OCI-LY7 (cell line): ENCODE measurements at regions not wholly inside any gene's neighbourhood (a gene's known extent, or its start where the extent isn't known, plus 50 kb on each side); places are given as distances from the start of the nearest gene placed in this dataset.

Experiments used
- BruUV-seq: library from RNA; stranded (reverse); fragments of 400-500 nt; replicated peaks from 2 replicates; lab custom pipeline; 2021; lab: Mats Ljungman, UMichigan
- CTCF ChIA-PET: fragments of 300-600 bp; sonication (Branson Sonifier 250); formaldehyde crosslinking; loops from one replicate; lab custom pipeline; 2022; ENCODE audit warnings: antibody characterized with exemption; ENCODE audit not compliant: unreplicated experiment; lab: Charles Lee
- POLR2A ChIA-PET: fragments of 300-600 bp; sonication (Branson Sonifier 250); formaldehyde crosslinking; loops from one replicate; lab custom pipeline; 2022; ENCODE audit warnings: antibody characterized with exemption; lab: Charles Lee
- DNase-seq: peaks from one replicate; pipeline ENCODE4 v3.0.0-alpha.2; 2015; ENCODE audit warnings: low spot score
- H2AFZ ChIP-seq: fragments of 200-600 bp; sonication (generic), shearing (Covaris generic); 2 replicates; pipeline ENCODE4 v1.6.1; 2014; ENCODE audit warnings: mild to moderate bottlenecking, antibody characterized with exemption, low read length, moderate library complexity
- H3K27ac ChIP-seq: fragments of 200-600 bp; sonication (generic); 2 replicates; pipeline ENCODE4 v1.5.1; 2014; ENCODE audit warnings: mixed run types, low read depth, mild to moderate bottlenecking, moderate library complexity, low read length, inconsistent platforms; ENCODE audit not compliant: poor library complexity, severe bottlenecking
- H3K36me3 ChIP-seq: fragments of 200-600 bp; sonication (generic); 2 replicates; pipeline ENCODE4 v1.6.1; 2014; ENCODE audit warnings: mild to moderate bottlenecking, antibody characterized with exemption, low read length, moderate library complexity, mixed read lengths; ENCODE audit not compliant: insufficient read depth
- H3K4me1 ChIP-seq: fragments of 200-600 bp; sonication (generic); 2 replicates; pipeline ENCODE4 v1.5.1; 2014; ENCODE audit warnings: mild to moderate bottlenecking, low read length; ENCODE audit not compliant: insufficient read depth, poor library complexity, severe bottlenecking
- H3K4me2 ChIP-seq: fragments of 200-600 bp; sonication (generic); 2 replicates; pipeline ENCODE4 v1.6.1; 2014; ENCODE audit warnings: mild to moderate bottlenecking, low read length
- H3K4me3 ChIP-seq: fragments of 200-600 bp; sonication (generic); 2 replicates; pipeline ENCODE4 v1.5.1; 2014; ENCODE audit warnings: mild to moderate bottlenecking, low read depth, low read length; ENCODE audit not compliant: poor library complexity, severe bottlenecking
- H3K79me2 ChIP-seq: fragments of 200-600 bp; sonication (generic); 2 replicates; pipeline ENCODE4 v1.6.1; 2016; ENCODE audit warnings: low read depth, mild to moderate bottlenecking, low read length, moderate library complexity, mixed read lengths; ENCODE audit not compliant: insufficient read depth
- H3K9me2 ChIP-seq: fragments of 200-600 bp; sonication (generic); 2 replicates; pipeline ENCODE4 v1.6.1; 2016; ENCODE audit warnings: mild to moderate bottlenecking, low read length, mixed read lengths; ENCODE audit not compliant: insufficient read depth
- H3K9me3 ChIP-seq: fragments of 200-600 bp; sonication (generic); 2 replicates; pipeline ENCODE4 v1.6.1; 2014; ENCODE audit warnings: mild to moderate bottlenecking, mixed run types, low read length, mixed read lengths
- H4K20me1 ChIP-seq: fragments of 200-600 bp; sonication (generic); 2 replicates; pipeline ENCODE4 v1.6.1; 2014; ENCODE audit warnings: mild to moderate bottlenecking, antibody characterized with exemption, low read length, moderate library complexity, mixed read lengths; ENCODE audit not compliant: insufficient read depth
- EZH2phosphoT487 ChIP-seq: fragments of 200-600 bp; sonication (generic); IDR thresholded peaks from 2 replicates; pipeline ENCODE4 v1.6.1; 2018; ENCODE audit warnings: low read depth, borderline replicate concordance, mild to moderate bottlenecking, mixed run types, antibody characterized with exemption, low read length, moderate library complexity, mixed read lengths
- intact Hi-C: fragments of 100-400 bp; cut with micrococcal nuclease; formaldehyde crosslinking; loops from one replicate; pipeline ENCODE4 v1.10.0; 2022; ENCODE audit not compliant: unreplicated experiment
- TF ChIP-seq, protein P1 (sequence below): fragments of 200-600 bp; sonication (generic); conservative IDR thresholded peaks from 2 replicates; pipeline ENCODE4 v1.5.1; 2014; ENCODE audit warnings: mild to moderate bottlenecking, antibody characterized with exemption, low read length, moderate library complexity, mixed read lengths

- no peak for DNase-seq
These were observed 1074.5 kb downstream of the TBC1D22A start for GRCh38 chr22:47836957-47837356.

GRCh38 chr22:47835726-47836125 is 1073.3 kb downstream of the TBC1D22A start:
- no peak for TF ChIP-seq EZH2phosphoT487
- TF ChIP-seq, protein P1, sequence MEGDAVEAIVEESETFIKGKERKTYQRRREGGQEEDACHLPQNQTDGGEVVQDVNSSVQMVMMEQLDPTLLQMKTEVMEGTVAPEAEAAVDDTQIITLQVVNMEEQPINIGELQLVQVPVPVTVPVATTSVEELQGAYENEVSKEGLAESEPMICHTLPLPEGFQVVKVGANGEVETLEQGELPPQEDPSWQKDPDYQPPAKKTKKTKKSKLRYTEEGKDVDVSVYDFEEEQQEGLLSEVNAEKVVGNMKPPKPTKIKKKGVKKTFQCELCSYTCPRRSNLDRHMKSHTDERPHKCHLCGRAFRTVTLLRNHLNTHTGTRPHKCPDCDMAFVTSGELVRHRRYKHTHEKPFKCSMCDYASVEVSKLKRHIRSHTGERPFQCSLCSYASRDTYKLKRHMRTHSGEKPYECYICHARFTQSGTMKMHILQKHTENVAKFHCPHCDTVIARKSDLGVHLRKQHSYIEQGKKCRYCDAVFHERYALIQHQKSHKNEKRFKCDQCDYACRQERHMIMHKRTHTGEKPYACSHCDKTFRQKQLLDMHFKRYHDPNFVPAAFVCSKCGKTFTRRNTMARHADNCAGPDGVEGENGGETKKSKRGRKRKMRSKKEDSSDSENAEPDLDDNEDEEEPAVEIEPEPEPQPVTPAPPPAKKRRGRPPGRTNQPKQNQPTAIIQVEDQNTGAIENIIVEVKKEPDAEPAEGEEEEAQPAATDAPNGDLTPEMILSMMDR, result no peak
- no TSS peak for BruUV-seq
- POLR2A ChIA-PET, result interaction anchor here (0.6 kb wide), 1 partner anchor 99 kb away, joined by 3 read pairs; no protein-coding TSS in a partner anchor
- Histone ChIP-seq H2AFZ (no peak overlapping the region), H3K4me2 (no peak overlapping the region), H3K4me1 (peaks cover 10% of the 10 kb centered on the region), H3K9me2 (no peaks in the 10 kb centered on the region), H4K20me1 (no peaks in the 10 kb centered on the region), H3K4me3 (no peak overlapping the region), H3K36me3 (no peaks in the 10 kb centered on the region), H3K9me3 (no peaks in the 10 kb centered on the region), H3K79me2 (no peaks in the 10 kb centered on the region), H3K27ac (no peak overlapping the region)
- intact Hi-C loops, result loop anchor here (10.0 kb wide), 1 partner anchor 201 kb away; no protein-coding TSS in a partner anchor
- CTCF ChIA-PET, result no interaction called here
- no peak for DNase-seq

More at GRCh38 chr22:47836957-47837356, 1074.5 kb downstream of the TBC1D22A start:
- POLR2A ChIA-PET, result no interaction called here
- H3K36me3 ChIP-seq, result no peaks in the 10 kb centered on the region
- CTCF ChIA-PET, result no interaction called here
- no peaks in the 10 kb centered on the region for H3K79me2 ChIP-seq
- no peaks in the 10 kb centered on the region for H4K20me1 ChIP-seq
- H3K9me3 ChIP-seq, result no peaks in the 10 kb centered on the region
- H3K9me2 ChIP-seq, result no peaks in the 10 kb centered on the region
- H3K4me1 ChIP-seq, result peaks cover 22% of the 10 kb centered on the region
- H3K4me2 ChIP-seq, result no peak overlapping the region
- H2AFZ ChIP-seq, result no peak overlapping the region
- TF ChIP-seq, protein P1, result no peak
- TF ChIP-seq EZH2phosphoT487, result no peak
- H3K4me3 ChIP-seq, result no peak overlapping the region
- intact Hi-C loops, result loop anchor here (10.0 kb wide), 1 partner anchor 202 kb away; no protein-coding TSS in a partner anchor
- no TSS peak for BruUV-seq
- H3K27ac ChIP-seq, result no peak overlapping the region

DNA sequence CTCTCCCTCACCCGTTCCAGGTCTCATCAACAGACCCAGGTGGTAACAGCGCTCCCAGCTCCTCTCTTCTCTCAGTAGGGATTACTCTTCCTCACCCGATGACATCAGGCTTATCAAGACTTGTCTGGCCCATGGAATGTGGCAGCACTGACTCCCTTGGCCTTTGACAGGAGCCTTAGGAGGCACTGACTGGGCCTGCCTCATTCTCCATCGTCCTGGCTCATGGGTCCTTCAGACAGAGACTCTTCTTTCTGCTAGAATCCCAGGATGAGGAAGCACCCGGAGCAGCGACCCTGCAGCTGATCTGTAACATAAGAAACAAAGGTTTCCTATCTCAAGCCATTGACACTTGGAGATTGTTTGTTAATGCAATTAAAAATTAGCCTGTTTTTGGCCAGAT is 1063.6 kb downstream of the TBC1D22A start:
- H3K9me3 ChIP-seq, result no peaks in the 10 kb centered on the region
- H3K4me1 ChIP-seq, result no peaks in the 10 kb centered on the region
- no peaks in the 10 kb centered on the region for H4K20me1 ChIP-seq
- H3K4me3 ChIP-seq, result no peak overlapping the region
- H3K79me2 ChIP-seq, result no peaks in the 10 kb centered on the region
- DNase-seq, result no peak
- ChIA-PET POLR2A (no interaction called here), CTCF (no interaction called here)
- H3K27ac ChIP-seq, result no peak overlapping the region
- intact Hi-C loops, result no loop called here
- no peaks in the 10 kb centered on the region for H3K9me2 ChIP-seq
- no TSS peak for BruUV-seq
- no peaks in the 10 kb centered on the region for H3K36me3 ChIP-seq
- no peak overlapping the region for H3K4me2 ChIP-seq
- no peak overlapping the region for H2AFZ ChIP-seq
- TF ChIP-seq EZH2phosphoT487, result no peak
- TF ChIP-seq, protein P1, result no peak
